ENCODE measurements at regions not wholly inside any gene's neighbourhood (a gene's known extent, or its start where the extent isn't known, plus 50 kb on each side); places are given as distances from the start of the nearest gene placed in this dataset.

GRCh38 chr2:19409046-19409445 lies 50.6 kb upstream of the OSR1 start:
- Histone ChIP-seq H3K9me3 (ENCODE audit: control insufficient read depth in 5 of 5, low read length in 5 of 5) (peaks cover 0 to 5% (median 5%) of the 10 kb centered on the region in 5 donors), H3K4me3 (ENCODE audit: low read depth in 1 of 5, low read length in 5 of 5) (no peak overlapping the region), H3K9ac (ENCODE audit: low read length in 5 of 5) (no peak overlapping the region), H3K4me1 (ENCODE audit: control insufficient read depth in 5 of 5, insufficient read depth in 5 of 5, low read length in 5 of 5) (no peaks in the 10 kb centered on the region), H3K27ac (ENCODE audit: low read depth, low read length) (no peak overlapping the region), H3K27me3 (ENCODE audit: control insufficient read depth in 5 of 5, insufficient read depth in 4 of 5, low read length in 5 of 5) (no peaks in the 10 kb centered on the region), H3K36me3 (ENCODE audit: control insufficient read depth in 5 of 5, insufficient read depth in 5 of 5, low read length in 5 of 5) (no peaks in the 10 kb centered on the region)

- Histone ChIP-seq H3K9me3 (ENCODE audit: control insufficient read depth in 5 of 5, low read length in 5 of 5) (peaks cover 0 to 5% (median 5%) of the 10 kb centered on the region in 5 donors), H3K4me3 (ENCODE audit: low read depth in 1 of 5, low read length in 5 of 5) (no peak overlapping the region), H3K9ac (ENCODE audit: low read length in 5 of 5) (no peak overlapping the region), H3K27me3 (ENCODE audit: control insufficient read depth in 5 of 5, insufficient read depth in 4 of 5, low read length in 5 of 5) (no peaks in the 10 kb centered on the region), H3K4me1 (ENCODE audit: control insufficient read depth in 5 of 5, insufficient read depth in 5 of 5, low read length in 5 of 5) (no peaks in the 10 kb centered on the region), H3K36me3 (ENCODE audit: control insufficient read depth in 5 of 5, insufficient read depth in 5 of 5, low read length in 5 of 5) (no peaks in the 10 kb centered on the region), H3K27ac (ENCODE audit: low read depth, low read length) (no peak overlapping the region)
Measured at GRCh38 chr2:19408592-19408991, 50.2 kb upstream of the OSR1 start.
